Neural cell (in vitro differentiated cells): ENCODE measurements at regions not wholly inside any gene's neighbourhood (a gene's known extent, or its start where the extent isn't known, plus 50 kb on each side); places are given as distances from the start of the nearest gene placed in this dataset.

Experiments used
- H2AFZ ChIP-seq: fragments of 200-600, 300-800 bp; sonication (generic), shearing (Covaris generic); 2 replicates; pipeline ENCODE4 v1.6.0; 2014; ENCODE audit warnings: low read depth, mild to moderate bottlenecking, antibody characterized with exemption, low read length, moderate library complexity
- H3F3A ChIP-seq: fragments of 200-600 bp; shearing (Covaris generic); 2 replicates; pipeline ENCODE4 v1.6.1; 2016; ENCODE audit warnings: mild to moderate bottlenecking, moderate library complexity, mixed read lengths, antibody characterized with exemption, low read length; ENCODE audit not compliant: insufficient read depth, poor library complexity, severe bottlenecking
- H3K27ac ChIP-seq: fragments of 200-600, 300-800 bp; sonication (generic), shearing (Covaris generic); 2 replicates; pipeline ENCODE4 v1.5.1; 2014; ENCODE audit warnings: mild to moderate bottlenecking, low read length, moderate library complexity
- H3K27me3 ChIP-seq: fragments of 300-800, 200-600 bp; sonication (generic), shearing (Covaris generic); 2 replicates; pipeline ENCODE4 v1.6.0; 2014; ENCODE audit warnings: mild to moderate bottlenecking, low read depth, low read length, moderate library complexity; ENCODE audit not compliant: insufficient read depth
- H3K36me3 ChIP-seq: fragments of 300-800, 200-600 bp; sonication (generic), shearing (Covaris generic); 2 replicates; pipeline ENCODE4 v1.5.1; 2014; ENCODE audit warnings: mild to moderate bottlenecking, antibody characterized with exemption, low read length, moderate library complexity; ENCODE audit not compliant: insufficient read depth
- H3K4me2 ChIP-seq: fragments of 300-800, 200-600 bp; sonication (generic), shearing (Covaris generic); 2 replicates; pipeline ENCODE4 v1.6.0; 2014; ENCODE audit warnings: mild to moderate bottlenecking, low read length
- H3K4me3 ChIP-seq: fragments of 300-800, 200-600 bp; sonication (generic), shearing (Covaris generic); 2 replicates; pipeline ENCODE4 v1.5.1; 2014; ENCODE audit warnings: mild to moderate bottlenecking, low read length, moderate library complexity
- H3K79me2 ChIP-seq: fragments of 200-600 bp; shearing (Covaris generic); replicated peaks from 2 replicates; pipeline ENCODE4 v1.6.0; 2014; ENCODE audit warnings: mild to moderate bottlenecking, low read length, moderate library complexity; ENCODE audit not compliant: insufficient read depth
- H3K9ac ChIP-seq: fragments of 300-800, 200-600 bp; sonication (generic), shearing (Covaris generic); 2 replicates; pipeline ENCODE4 v1.6.1; 2016; ENCODE audit warnings: mild to moderate bottlenecking, low read length, mixed read lengths
- H3K9me2 ChIP-seq: fragments of 200-600 bp; shearing (Covaris generic); 2 replicates; pipeline ENCODE4 v1.6.1; 2016; ENCODE audit warnings: mild to moderate bottlenecking, low read length, mixed read lengths; ENCODE audit not compliant: insufficient read depth
- H3K9me3 ChIP-seq: fragments of 200-600, 300-800 bp; sonication (generic), shearing (Covaris generic); 2 replicates; pipeline ENCODE4 v1.6.1; 2016; ENCODE audit warnings: mild to moderate bottlenecking, mixed run types, low read length, moderate library complexity, mixed read lengths
- H4K20me1 ChIP-seq: fragments of 200-600 bp; shearing (Covaris generic); 2 replicates; pipeline ENCODE4 v1.6.1; 2016; ENCODE audit warnings: mild to moderate bottlenecking, mixed run types; ENCODE audit not compliant: insufficient read depth
- CTCF ChIP-seq: fragments of 450-650 bp; IDR thresholded peaks from 2 replicates; pipeline ENCODE4 v1.5.1; 2014; ENCODE audit warnings: antibody characterized with exemption, mild to moderate bottlenecking, moderate library complexity; ENCODE audit not compliant: poor library complexity, severe bottlenecking
- EP300 ChIP-seq: fragments of 450-650 bp; conservative IDR thresholded peaks from 2 replicates; pipeline ENCODE4 v1.6.1; 2014; ENCODE audit warnings: antibody characterized with exemption, mild to moderate bottlenecking, moderate library complexity; ENCODE audit not compliant: poor library complexity, severe bottlenecking
- EZH2 ChIP-seq: fragments of 200-600, 300-800 bp; shearing (Covaris generic), sonication (generic); IDR thresholded peaks from 2 replicates; pipeline ENCODE4 v1.6.1; 2014; ENCODE audit warnings: antibody characterized with exemption, low read length, borderline replicate concordance, mild to moderate bottlenecking; ENCODE audit not compliant: insufficient read depth, poor library complexity, severe bottlenecking
- MXI1 ChIP-seq: fragments of 450-650 bp; conservative IDR thresholded peaks from 2 replicates; pipeline ENCODE4 v1.6.1; 2014; ENCODE audit warnings: antibody characterized with exemption, mild to moderate bottlenecking; ENCODE audit not compliant: poor library complexity, severe bottlenecking
- POLR2AphosphoS5 ChIP-seq: IDR thresholded peaks from 2 replicates; pipeline ENCODE4 v1.6.1; 2012
- RAD21 ChIP-seq: fragments of 450-650 bp; conservative IDR thresholded peaks from 2 replicates; pipeline ENCODE4 v1.6.1; 2014; ENCODE audit warnings: antibody characterized with exemption, mild to moderate bottlenecking, moderate library complexity
- SMC3 ChIP-seq: fragments of 450-650 bp; conservative IDR thresholded peaks from 2 replicates; pipeline ENCODE4 v1.6.1; 2014; ENCODE audit warnings: antibody characterized with exemption, mild to moderate bottlenecking, moderate library complexity; ENCODE audit not compliant: poor library complexity
- TAF1 ChIP-seq: IDR thresholded peaks from 2 replicates; pipeline ENCODE4 v1.6.1; 2012; ENCODE audit warnings: low read depth
- TF ChIP-seq, protein P1 (sequence below): IDR thresholded peaks from 2 replicates; pipeline ENCODE4 v1.6.1; 2012; ENCODE audit warnings: borderline replicate concordance

GRCh38 chr13:61850794-61851193, 435.1 kb upstream of the PCDH20 start:
- Histone ChIP-seq H3F3A (no peaks in the 10 kb centered on the region), H3K9me3 (no peaks in the 10 kb centered on the region), H3K36me3 (no peaks in the 10 kb centered on the region), H3K27me3 (no peaks in the 10 kb centered on the region), H3K9me2 (no peaks in the 10 kb centered on the region), H3K27ac (no peak overlapping the region), H3K4me2 (no peak overlapping the region), H3K9ac (no peak overlapping the region), H2AFZ (no peak overlapping the region), H3K4me3 (no peak overlapping the region), H4K20me1 (no peaks in the 10 kb centered on the region), H3K79me2 (no peaks in the 10 kb centered on the region)
- TF ChIP-seq, protein P1, sequence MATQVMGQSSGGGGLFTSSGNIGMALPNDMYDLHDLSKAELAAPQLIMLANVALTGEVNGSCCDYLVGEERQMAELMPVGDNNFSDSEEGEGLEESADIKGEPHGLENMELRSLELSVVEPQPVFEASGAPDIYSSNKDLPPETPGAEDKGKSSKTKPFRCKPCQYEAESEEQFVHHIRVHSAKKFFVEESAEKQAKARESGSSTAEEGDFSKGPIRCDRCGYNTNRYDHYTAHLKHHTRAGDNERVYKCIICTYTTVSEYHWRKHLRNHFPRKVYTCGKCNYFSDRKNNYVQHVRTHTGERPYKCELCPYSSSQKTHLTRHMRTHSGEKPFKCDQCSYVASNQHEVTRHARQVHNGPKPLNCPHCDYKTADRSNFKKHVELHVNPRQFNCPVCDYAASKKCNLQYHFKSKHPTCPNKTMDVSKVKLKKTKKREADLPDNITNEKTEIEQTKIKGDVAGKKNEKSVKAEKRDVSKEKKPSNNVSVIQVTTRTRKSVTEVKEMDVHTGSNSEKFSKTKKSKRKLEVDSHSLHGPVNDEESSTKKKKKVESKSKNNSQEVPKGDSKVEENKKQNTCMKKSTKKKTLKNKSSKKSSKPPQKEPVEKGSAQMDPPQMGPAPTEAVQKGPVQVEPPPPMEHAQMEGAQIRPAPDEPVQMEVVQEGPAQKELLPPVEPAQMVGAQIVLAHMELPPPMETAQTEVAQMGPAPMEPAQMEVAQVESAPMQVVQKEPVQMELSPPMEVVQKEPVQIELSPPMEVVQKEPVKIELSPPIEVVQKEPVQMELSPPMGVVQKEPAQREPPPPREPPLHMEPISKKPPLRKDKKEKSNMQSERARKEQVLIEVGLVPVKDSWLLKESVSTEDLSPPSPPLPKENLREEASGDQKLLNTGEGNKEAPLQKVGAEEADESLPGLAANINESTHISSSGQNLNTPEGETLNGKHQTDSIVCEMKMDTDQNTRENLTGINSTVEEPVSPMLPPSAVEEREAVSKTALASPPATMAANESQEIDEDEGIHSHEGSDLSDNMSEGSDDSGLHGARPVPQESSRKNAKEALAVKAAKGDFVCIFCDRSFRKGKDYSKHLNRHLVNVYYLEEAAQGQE: no peak
- no peak for TF ChIP-seq EP300
- no peak for TF ChIP-seq SMC3
- no peak for TF ChIP-seq RAD21
- no peak for TF ChIP-seq TAF1
- TF ChIP-seq EZH2: no peak
- TF ChIP-seq POLR2AphosphoS5: no peak
- TF ChIP-seq MXI1: no peak
- no peak for TF ChIP-seq CTCF

DNA sequence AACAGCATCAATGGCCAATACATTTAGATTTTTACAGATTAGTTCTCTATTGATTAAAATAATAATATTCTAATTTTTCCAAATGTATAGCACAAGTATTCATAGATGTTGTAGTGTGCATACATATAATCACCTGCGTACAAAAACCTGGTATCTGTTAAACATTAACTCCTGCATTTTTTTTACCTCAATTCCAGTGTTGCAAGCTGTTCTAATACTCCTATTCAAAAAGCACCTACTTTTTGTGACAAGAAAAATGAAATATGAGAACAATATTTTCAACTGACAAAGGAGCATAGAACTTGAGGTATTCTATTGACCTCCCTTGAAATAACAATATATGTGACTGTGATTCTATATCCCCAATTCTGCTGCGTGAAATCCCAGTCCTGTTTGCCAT, 422.9 kb upstream of the PCDH20 start:
- Histone ChIP-seq H3K9me3 (no peaks in the 10 kb centered on the region), H2AFZ (no peak overlapping the region)
- TF ChIP-seq POLR2AphosphoS5 (no peak), SMC3 (no peak), MXI1 (no peak)

GRCh38 chr13:61833228-61833627, 417.6 kb upstream of the PCDH20 start:
- H3K9ac ChIP-seq: no peak overlapping the region
- no peaks in the 10 kb centered on the region for H3K27me3 ChIP-seq
- H3K9me3 ChIP-seq: no peaks in the 10 kb centered on the region
- no peaks in the 10 kb centered on the region for H4K20me1 ChIP-seq
- H3K27ac ChIP-seq: no peak overlapping the region
- H3K79me2 ChIP-seq: no peaks in the 10 kb centered on the region
- H3F3A ChIP-seq: no peaks in the 10 kb centered on the region
- no peaks in the 10 kb centered on the region for H3K9me2 ChIP-seq
- H3K36me3 ChIP-seq: no peaks in the 10 kb centered on the region
- TF ChIP-seq CTCF: no peak
- TF ChIP-seq, protein P1: no peak
- TF ChIP-seq POLR2AphosphoS5: no peak
- no peak for TF ChIP-seq TAF1
- no peak for TF ChIP-seq RAD21
- no peak for TF ChIP-seq EP300
- no peak for TF ChIP-seq SMC3
- no peak overlapping the region for H3K4me2 ChIP-seq
- H3K4me3 ChIP-seq: no peak overlapping the region
- H2AFZ ChIP-seq: no peak overlapping the region

More for the DNA sequence above, 422.9 kb upstream of the PCDH20 start:
- no peaks in the 10 kb centered on the region for H4K20me1 ChIP-seq
- no peaks in the 10 kb centered on the region for H3F3A ChIP-seq
- no peak overlapping the region for H3K4me2 ChIP-seq
- no peak overlapping the region for H3K27ac ChIP-seq
- H3K9ac ChIP-seq: no peak overlapping the region
- H3K36me3 ChIP-seq: no peaks in the 10 kb centered on the region
- H3K27me3 ChIP-seq: no peaks in the 10 kb centered on the region
- H3K9me2 ChIP-seq: no peaks in the 10 kb centered on the region
- no peak overlapping the region for H3K4me3 ChIP-seq
- no peaks in the 10 kb centered on the region for H3K79me2 ChIP-seq
